ENCODE measurements at regions not wholly inside any gene's neighbourhood (a gene's known extent, or its start where the extent isn't known, plus 50 kb on each side); places are given as distances from the start of the nearest gene placed in this dataset.
"Not testable (repeated sequence)": the region's sequence is repeated elsewhere in the genome, so short reads cannot be mapped to it uniquely, and the experiment has no call there.

GRCh38 chr7:96786998-96787395 lies 77.4 kb upstream of the SEM1 start:
- no peak overlapping the region for H3K27ac ChIP-seq (ENCODE audit: low read depth, low read length)
- no peak overlapping the region for H3K9ac ChIP-seq (ENCODE audit: low read depth in 1 of 2, low read length in 2 of 2)
- no peaks in the 10 kb centered on the region for H3K27me3 ChIP-seq (ENCODE audit: control insufficient read depth in 1 of 2, insufficient read depth in 2 of 2, low read length in 2 of 2)
- H3K9me3 ChIP-seq (ENCODE audit: control insufficient read depth in 1 of 2, low read length in 2 of 2), result no peaks in the 10 kb centered on the region
- no peaks in the 10 kb centered on the region for H3K4me1 ChIP-seq (ENCODE audit: control insufficient read depth in 1 of 2, insufficient read depth in 2 of 2, low read length in 2 of 2)
- H3K36me3 ChIP-seq (ENCODE audit: control insufficient read depth in 1 of 2, insufficient read depth in 2 of 2, low read length in 2 of 2), result no peaks in the 10 kb centered on the region
- no peak overlapping the region for H3K4me3 ChIP-seq (ENCODE audit: low read depth in 1 of 2, low read length in 2 of 2)

- no peaks in the 10 kb centered on the region for H3K4me1 ChIP-seq (ENCODE audit: control insufficient read depth in 1 of 2, insufficient read depth in 2 of 2, low read length in 2 of 2)
- H3K4me3 ChIP-seq (ENCODE audit: low read depth in 1 of 2, low read length in 2 of 2), result no peak overlapping the region
- H3K27me3 ChIP-seq (ENCODE audit: control insufficient read depth in 1 of 2, insufficient read depth in 2 of 2, low read length in 2 of 2), result no peaks in the 10 kb centered on the region
- H3K9ac ChIP-seq (ENCODE audit: low read depth in 1 of 2, low read length in 2 of 2), result no peak overlapping the region
- no peak overlapping the region for H3K27ac ChIP-seq (ENCODE audit: low read depth, low read length)
- no peaks in the 10 kb centered on the region for H3K9me3 ChIP-seq (ENCODE audit: control insufficient read depth in 1 of 2, low read length in 2 of 2)
- no peaks in the 10 kb centered on the region for H3K36me3 ChIP-seq (ENCODE audit: control insufficient read depth in 1 of 2, insufficient read depth in 2 of 2, low read length in 2 of 2)
These were observed 80.3 kb upstream of the SEM1 start for GRCh38 chr7:96789914-96790313.

GRCh38 chr7:96792115-96792514 lies 82.5 kb upstream of the SEM1 start:
- H3K4me1 ChIP-seq (ENCODE audit: control insufficient read depth in 1 of 2, insufficient read depth in 2 of 2, low read length in 2 of 2), result no peaks in the 10 kb centered on the region
- no peaks in the 10 kb centered on the region for H3K27me3 ChIP-seq (ENCODE audit: control insufficient read depth in 1 of 2, insufficient read depth in 2 of 2, low read length in 2 of 2)
- no peaks in the 10 kb centered on the region for H3K9me3 ChIP-seq (ENCODE audit: control insufficient read depth in 1 of 2, low read length in 2 of 2)
- no peak overlapping the region for H3K27ac ChIP-seq (ENCODE audit: low read depth, low read length)
- no peak overlapping the region for H3K4me3 ChIP-seq (ENCODE audit: low read depth in 1 of 2, low read length in 2 of 2)
- H3K36me3 ChIP-seq (ENCODE audit: control insufficient read depth in 1 of 2, insufficient read depth in 2 of 2, low read length in 2 of 2), result no peaks in the 10 kb centered on the region
- no peak overlapping the region for H3K9ac ChIP-seq (ENCODE audit: low read depth in 1 of 2, low read length in 2 of 2)

- H3K36me3 ChIP-seq (ENCODE audit: control insufficient read depth in 1 of 2, insufficient read depth in 2 of 2, low read length in 2 of 2), result no peaks in the 10 kb centered on the region
- H3K27ac ChIP-seq (ENCODE audit: low read depth, low read length), result no peak overlapping the region
- no peak overlapping the region for H3K4me3 ChIP-seq (ENCODE audit: low read depth in 1 of 2, low read length in 2 of 2)
- no peak overlapping the region for H3K9ac ChIP-seq (ENCODE audit: low read depth in 1 of 2, low read length in 2 of 2)
- no peaks in the 10 kb centered on the region for H3K9me3 ChIP-seq (ENCODE audit: control insufficient read depth in 1 of 2, low read length in 2 of 2)
- no peaks in the 10 kb centered on the region for H3K4me1 ChIP-seq (ENCODE audit: control insufficient read depth in 1 of 2, insufficient read depth in 2 of 2, low read length in 2 of 2)
- H3K27me3 ChIP-seq (ENCODE audit: control insufficient read depth in 1 of 2, insufficient read depth in 2 of 2, low read length in 2 of 2), result no peaks in the 10 kb centered on the region
These were observed 84.4 kb upstream of the SEM1 start for GRCh38 chr7:96794063-96794462.

- H3K36me3 ChIP-seq (ENCODE audit: control insufficient read depth in 1 of 2, insufficient read depth in 2 of 2, low read length in 2 of 2), result no peaks in the 10 kb centered on the region
- H3K9me3 ChIP-seq (ENCODE audit: control insufficient read depth in 1 of 2, low read length in 2 of 2), result no peaks in the 10 kb centered on the region
- no peaks in the 10 kb centered on the region for H3K4me1 ChIP-seq (ENCODE audit: control insufficient read depth in 1 of 2, insufficient read depth in 2 of 2, low read length in 2 of 2)
- no peak overlapping the region for H3K9ac ChIP-seq (ENCODE audit: low read depth in 1 of 2, low read length in 2 of 2)
- no peak overlapping the region for H3K4me3 ChIP-seq (ENCODE audit: low read depth in 1 of 2, low read length in 2 of 2)
- H3K27me3 ChIP-seq (ENCODE audit: control insufficient read depth in 1 of 2, insufficient read depth in 2 of 2, low read length in 2 of 2), result no peaks in the 10 kb centered on the region
- H3K27ac ChIP-seq (ENCODE audit: low read depth, low read length), result no peak overlapping the region
These were observed 90.5 kb upstream of the SEM1 start for GRCh38 chr7:96800122-96800521.

GRCh38 chr7:96800824-96801223 lies 91.2 kb upstream of the SEM1 start:
- H3K9ac ChIP-seq (ENCODE audit: low read depth in 1 of 2, low read length in 2 of 2), result no peak overlapping the region
- H3K36me3 ChIP-seq (ENCODE audit: control insufficient read depth in 1 of 2, insufficient read depth in 2 of 2, low read length in 2 of 2), result no peaks in the 10 kb centered on the region
- no peak overlapping the region for H3K4me3 ChIP-seq (ENCODE audit: low read depth in 1 of 2, low read length in 2 of 2)
- H3K4me1 ChIP-seq (ENCODE audit: control insufficient read depth in 1 of 2, insufficient read depth in 2 of 2, low read length in 2 of 2), result no peaks in the 10 kb centered on the region
- no peaks in the 10 kb centered on the region for H3K9me3 ChIP-seq (ENCODE audit: control insufficient read depth in 1 of 2, low read length in 2 of 2)
- no peaks in the 10 kb centered on the region for H3K27me3 ChIP-seq (ENCODE audit: control insufficient read depth in 1 of 2, insufficient read depth in 2 of 2, low read length in 2 of 2)
- H3K27ac ChIP-seq (ENCODE audit: low read depth, low read length), result no peak overlapping the region

- Histone ChIP-seq H3K4me3 (ENCODE audit: low read depth in 1 of 2, low read length in 2 of 2) (no peak overlapping the region), H3K27ac (ENCODE audit: low read depth, low read length) (no peak overlapping the region), H3K9ac (ENCODE audit: low read depth in 1 of 2, low read length in 2 of 2) (no peak overlapping the region), H3K27me3 (ENCODE audit: control insufficient read depth in 1 of 2, insufficient read depth in 2 of 2, low read length in 2 of 2) (no peaks in the 10 kb centered on the region), H3K4me1 (ENCODE audit: control insufficient read depth in 1 of 2, insufficient read depth in 2 of 2, low read length in 2 of 2) (no peaks in the 10 kb centered on the region), H3K36me3 (ENCODE audit: control insufficient read depth in 1 of 2, insufficient read depth in 2 of 2, low read length in 2 of 2) (no peaks in the 10 kb centered on the region), H3K9me3 (ENCODE audit: control insufficient read depth in 1 of 2, low read length in 2 of 2) (no peaks in the 10 kb centered on the region)
These were observed 109.6 kb upstream of the SEM1 start for GRCh38 chr7:96819111-96819700.

GRCh38 chr7:96821131-96821530 lies 111.5 kb upstream of the SEM1 start:
- H3K9me3 ChIP-seq (ENCODE audit: control insufficient read depth in 1 of 2, low read length in 2 of 2); H3K27ac ChIP-seq (ENCODE audit: low read depth, low read length); H3K4me3 ChIP-seq (ENCODE audit: low read depth in 1 of 2, low read length in 2 of 2); H3K4me1 ChIP-seq (ENCODE audit: control insufficient read depth in 1 of 2, insufficient read depth in 2 of 2, low read length in 2 of 2); H3K27me3 ChIP-seq (ENCODE audit: control insufficient read depth in 1 of 2, insufficient read depth in 2 of 2, low read length in 2 of 2); H3K36me3 ChIP-seq (ENCODE audit: control insufficient read depth in 1 of 2, insufficient read depth in 2 of 2, low read length in 2 of 2); H3K9ac ChIP-seq (ENCODE audit: low read depth in 1 of 2, low read length in 2 of 2): not testable (repeated sequence)

GRCh38 chr7:96822824-96823223 lies 113.2 kb upstream of the SEM1 start:
- Histone ChIP-seq H3K4me3 (ENCODE audit: low read depth in 1 of 2, low read length in 2 of 2) (no peak overlapping the region), H3K36me3 (ENCODE audit: control insufficient read depth in 1 of 2, insufficient read depth in 2 of 2, low read length in 2 of 2) (no peaks in the 10 kb centered on the region), H3K27me3 (ENCODE audit: control insufficient read depth in 1 of 2, insufficient read depth in 2 of 2, low read length in 2 of 2) (no peaks in the 10 kb centered on the region), H3K4me1 (ENCODE audit: control insufficient read depth in 1 of 2, insufficient read depth in 2 of 2, low read length in 2 of 2) (no peaks in the 10 kb centered on the region), H3K27ac (ENCODE audit: low read depth, low read length) (no peak overlapping the region), H3K9ac (ENCODE audit: low read depth in 1 of 2, low read length in 2 of 2) (no peak overlapping the region), H3K9me3 (ENCODE audit: control insufficient read depth in 1 of 2, low read length in 2 of 2) (no peaks in the 10 kb centered on the region)

- Histone ChIP-seq H3K27me3 (ENCODE audit: control insufficient read depth in 1 of 2, insufficient read depth in 2 of 2, low read length in 2 of 2) (no peaks in the 10 kb centered on the region), H3K36me3 (ENCODE audit: control insufficient read depth in 1 of 2, insufficient read depth in 2 of 2, low read length in 2 of 2) (no peaks in the 10 kb centered on the region), H3K27ac (ENCODE audit: low read depth, low read length) (no peak overlapping the region), H3K4me3 (ENCODE audit: low read depth in 1 of 2, low read length in 2 of 2) (no peak overlapping the region), H3K4me1 (ENCODE audit: control insufficient read depth in 1 of 2, insufficient read depth in 2 of 2, low read length in 2 of 2) (no peaks in the 10 kb centered on the region), H3K9ac (ENCODE audit: low read depth in 1 of 2, low read length in 2 of 2) (no peak overlapping the region), H3K9me3 (ENCODE audit: control insufficient read depth in 1 of 2, low read length in 2 of 2) (no peaks in the 10 kb centered on the region)
These were observed 113.6 kb upstream of the SEM1 start for GRCh38 chr7:96823274-96823673.

GRCh38 chr7:96824686-96825085 lies 115.0 kb upstream of the SEM1 start:
- no peaks in the 10 kb centered on the region for H3K36me3 ChIP-seq (ENCODE audit: control insufficient read depth in 1 of 2, insufficient read depth in 2 of 2, low read length in 2 of 2)
- no peaks in the 10 kb centered on the region for H3K27me3 ChIP-seq (ENCODE audit: control insufficient read depth in 1 of 2, insufficient read depth in 2 of 2, low read length in 2 of 2)
- no peaks in the 10 kb centered on the region for H3K4me1 ChIP-seq (ENCODE audit: control insufficient read depth in 1 of 2, insufficient read depth in 2 of 2, low read length in 2 of 2)
- no peaks in the 10 kb centered on the region for H3K9me3 ChIP-seq (ENCODE audit: control insufficient read depth in 1 of 2, low read length in 2 of 2)
- no peak overlapping the region for H3K4me3 ChIP-seq (ENCODE audit: low read depth in 1 of 2, low read length in 2 of 2)
- no peak overlapping the region for H3K9ac ChIP-seq (ENCODE audit: low read depth in 1 of 2, low read length in 2 of 2)
- no peak overlapping the region for H3K27ac ChIP-seq (ENCODE audit: low read depth, low read length)
